GM12878 (cell line): ENCODE measurements at regions not wholly inside any gene's neighbourhood (a gene's known extent, or its start where the extent isn't known, plus 50 kb on each side); places are given as distances from the start of the nearest gene placed in this dataset.

Source experiments
- ATAC-seq: fragments of 200-7000 bp; cut with Tn5 transposase; 3 replicates; pipeline ENCODE4 v1.9.1; 2020; ENCODE audit warnings: mild to moderate bottlenecking, moderate library complexity
- BruUV-seq: library from RNA; stranded (reverse); fragments of 400-500 nt; replicated peaks from 2 replicates; lab custom pipeline; 2021; lab: Mats Ljungman, UMichigan
- CTCF ChIA-PET: fragments of 300-600 bp; sonication (Branson Sonifier 250); formaldehyde crosslinking; extraction: SDS; loops from one replicate; lab custom pipeline; 2021; ENCODE audit warnings: inconsistent platforms; lab: Yijun Ruan, JAX
- POLR2A ChIA-PET: fragments of 350-600 bp; formaldehyde crosslinking; extraction: SDS; loops from one replicate; lab custom pipeline; 2021; ENCODE audit warnings: inconsistent platforms; lab: Charles Lee
- RAD21 ChIA-PET: fragments of 300-600 bp; sonication (Branson Sonifier 250); formaldehyde crosslinking; loops from one replicate; lab custom pipeline; 2023; ENCODE audit warnings: antibody characterized with exemption; ENCODE audit not compliant: unreplicated experiment; lab: Charles Lee
- SMC1A ChIA-PET: fragments of 300-600 bp; sonication (Branson Sonifier 250); formaldehyde crosslinking; loops from one replicate; lab custom pipeline; 2023; ENCODE audit not compliant: unreplicated experiment, uncharacterized antibody; lab: Charles Lee
- DNase-seq: peaks from one replicate; pipeline ENCODE4 v3.0.0-alpha.2; 2011; ENCODE audit warnings: low read depth, low spot score
- FAIRE-seq: peaks from 3 replicates; lab custom pipeline; 2011; peaks lifted over from hg19 to GRCh38; lab: Jason Lieb, UNC
- H2AFZ ChIP-seq: 2 replicates; pipeline ENCODE4 v1.6.0; 2011; ENCODE audit warnings: low read depth, low read length, control low read depth; ENCODE audit not compliant: control insufficient read depth
- H3K27ac ChIP-seq: 2 replicates; pipeline ENCODE4 v1.5.1; 2011; ENCODE audit warnings: control low read depth; ENCODE audit not compliant: control insufficient read depth, insufficient read depth
- H3K27me3 ChIP-seq, 2 experiments: replicated peaks in 1 of 2; 2 replicates each; pipeline versions ENCODE4 v1.6.0 to v1.6.1; 2011; ENCODE audit warnings: low read length in 1 of 2; ENCODE audit not compliant: control insufficient read depth in 2 of 2, insufficient read depth in 2 of 2
- H3K36me3 ChIP-seq, 2 experiments: 2 replicates each; pipeline ENCODE4 v1.5.1; 2011; ENCODE audit warnings: low read length in 1 of 2; ENCODE audit not compliant: control insufficient read depth in 2 of 2, insufficient read depth in 2 of 2
- H3K4me1 ChIP-seq: 2 replicates; pipeline ENCODE4 v1.6.1; 2011; ENCODE audit warnings: mild to moderate bottlenecking, low read length, moderate library complexity, mixed read lengths; ENCODE audit not compliant: control insufficient read depth, insufficient read depth
- H3K4me2 ChIP-seq: 2 replicates; pipeline ENCODE4 v1.6.0; 2011; ENCODE audit warnings: control low read depth; ENCODE audit not compliant: control insufficient read depth, insufficient read depth
- H3K4me3 ChIP-seq: fragments of 200-600 bp; sonication (generic); 2 replicates; pipeline ENCODE4 v1.5.1; 2016
- H3K79me2 ChIP-seq: 2 replicates; pipeline ENCODE4 v1.6.0; 2011; ENCODE audit warnings: low read length; ENCODE audit not compliant: control insufficient read depth, insufficient read depth
- H3K9ac ChIP-seq: 2 replicates; pipeline ENCODE4 v1.8.0; 2011; ENCODE audit warnings: low read length, control low read depth, mixed read lengths; ENCODE audit not compliant: control insufficient read depth, insufficient read depth
- H3K9me3 ChIP-seq: replicated peaks from 3 replicates; pipeline ENCODE4 v1.5.1; 2011; ENCODE audit warnings: mild to moderate bottlenecking, low read length; ENCODE audit not compliant: control insufficient read depth, insufficient read depth
- H4K20me1 ChIP-seq: 2 replicates; pipeline ENCODE4 v1.6.0; 2011; ENCODE audit not compliant: control insufficient read depth, insufficient read depth
- ATF2 ChIP-seq: IDR thresholded peaks from 2 replicates; pipeline ENCODE4 v1.6.1; 2012; ENCODE audit warnings: low read length, inconsistent platforms
- E4F1 ChIP-seq: fragments of 450-650 bp; IDR thresholded peaks from 2 replicates; pipeline ENCODE4 v1.6.1; 2018; ENCODE audit warnings: borderline replicate concordance, mild to moderate bottlenecking; ENCODE audit not compliant: partially characterized antibody
- JUND ChIP-seq: IDR thresholded peaks from 2 replicates; pipeline ENCODE4 v1.6.1; 2012; ENCODE audit warnings: low read depth, mild to moderate bottlenecking, low read length, improper control_type of control experiment, moderate library complexity
- KDM1A ChIP-seq: fragments of 200-600 bp; sonication (generic); IDR thresholded peaks from 2 replicates; pipeline ENCODE4 v1.6.1; 2016; ENCODE audit warnings: borderline replicate concordance
- POLR2AphosphoS2 ChIP-seq: IDR thresholded peaks from 2 replicates; pipeline ENCODE4 v1.6.1; 2011; ENCODE audit warnings: low read depth, mild to moderate bottlenecking, low read length, improper control_type of control experiment, moderate library complexity
- SREBF1 ChIP-seq: IDR thresholded peaks from 2 replicates; pipeline ENCODE4 v1.6.1; 2012; ENCODE audit warnings: mild to moderate bottlenecking, low read length
- TCF7 ChIP-seq: IDR thresholded peaks from 2 replicates; pipeline ENCODE4 v1.6.1; 2014; ENCODE audit warnings: antibody characterized with exemption, borderline replicate concordance
- USF1 ChIP-seq: IDR thresholded peaks from 2 replicates; pipeline ENCODE4 v1.6.1; 2011; ENCODE audit warnings: borderline replicate concordance, low read depth, mild to moderate bottlenecking, moderate library complexity, mixed read lengths, low read length; ENCODE audit not compliant: insufficient read depth; ENCODE audit errors: extremely low read length
- WGBS: methylation state at CpG from one replicate; pipeline ENCODE4 v1.1.6; 2016; ENCODE audit warnings: low lambda C conversion rate; ENCODE audit not compliant: insufficient replicate concordance, insufficient coverage; ENCODE audit errors: missing lambda C conversion rate; 5-methylcytosine and 5-hydroxymethylcytosine counted together
- in situ Hi-C: fragments of 300-500 bp; cut with MboI; formaldehyde crosslinking; loops from 9 replicates; pipeline ENCODE4 v1.14.3; 2018; ENCODE audit warnings: mixed read lengths
- intact Hi-C: fragments of 100-400 bp; cut with micrococcal nuclease; formaldehyde crosslinking; loops from one replicate; pipeline ENCODE4 v1.14.2; 2022; ENCODE audit not compliant: unreplicated experiment

- no peaks in the 10 kb centered on the region for H4K20me1 ChIP-seq
- DNase-seq (no peak), FAIRE-seq (no peak), ATAC-seq (no peak)
- no peak overlapping the region for H3K9ac ChIP-seq
- intact Hi-C loops (no loop called here), in situ Hi-C loops (no loop called here)
- no TSS peak for BruUV-seq
- no peak overlapping the region for H3K27ac ChIP-seq
- no peaks in the 10 kb centered on the region for H3K36me3 ChIP-seq
- WGBS, result 12% methylated on average over 6 of the region's 6 CpGs
- POLR2A ChIA-PET, result no interaction called here
- TF ChIP-seq SREBF1 (no peak), TCF7 (no peak), JUND (no peak)
- no peaks in the 10 kb centered on the region for H3K79me2 ChIP-seq
- no peaks in the 10 kb centered on the region for H3K27me3 ChIP-seq
- H3K4me3 ChIP-seq, result no peak overlapping the region
- no peak overlapping the region for H2AFZ ChIP-seq
- H3K4me1 ChIP-seq, result no peaks in the 10 kb centered on the region
- SMC1A ChIA-PET, result no interaction called here
- H3K4me2 ChIP-seq, result no peak overlapping the region
- H3K9me3 ChIP-seq, result no peaks in the 10 kb centered on the region; the same call in 2 of the 3 replicates
- CTCF ChIA-PET, result no interaction called here
- RAD21 ChIA-PET, result no interaction called here
Measured at GRCh38 chr9:78939311-78940065, 632.3 kb upstream of the TLE4 start.

- FAIRE-seq, result no peak
- POLR2A ChIA-PET, result no interaction called here
Measured at GRCh38 chr9:78940121-78940855, 631.5 kb upstream of the TLE4 start.

More at GRCh38 chr9:78940121-78940855, 631.5 kb upstream of the TLE4 start:
- H3K36me3 ChIP-seq, result no peaks in the 10 kb centered on the region
- H3K79me2 ChIP-seq, result no peaks in the 10 kb centered on the region
- WGBS, result 25% methylated on average over 4 of the region's 4 CpGs
- TF ChIP-seq ATF2, result no peak
- no peak for TF ChIP-seq KDM1A
- no peak for TF ChIP-seq E4F1
- TF ChIP-seq USF1, result no peak
- TF ChIP-seq POLR2AphosphoS2, result no peak
- TF ChIP-seq, all 136 proteins: peak for 0
- Histone ChIP-seq H4K20me1 (no peaks in the 10 kb centered on the region), H3K4me3 (no peak overlapping the region), H2AFZ (no peak overlapping the region), H3K9me3 (no peaks in the 10 kb centered on the region; the same call in 2 of the 3 replicates), H3K9ac (no peak overlapping the region), H3K27me3 (no peaks in the 10 kb centered on the region), H3K27ac (no peak overlapping the region), H3K4me2 (no peak overlapping the region), H3K4me1 (no peaks in the 10 kb centered on the region)
- no peak for ATAC-seq
- in situ Hi-C loops (no loop called here), intact Hi-C loops (no loop called here)
- DNase-seq, result no peak
- ChIA-PET SMC1A (no interaction called here), CTCF (no interaction called here), RAD21 (no interaction called here)
- no TSS peak for BruUV-seq
